Glomerular visceral epithelial cell (primary cell): ENCODE measurements at regions not wholly inside any gene's neighbourhood (a gene's known extent, or its start where the extent isn't known, plus 50 kb on each side); places are given as distances from the start of the nearest gene placed in this dataset.
A peak's percentile ranks its signal among the peaks of the same experiment; 100 is the strongest.

Source experiments
- DNase-seq: peaks from one replicate; pipeline ENCODE4 v3.0.0-alpha.2; 2016; ENCODE audit errors: extremely low spot score

DNA sequence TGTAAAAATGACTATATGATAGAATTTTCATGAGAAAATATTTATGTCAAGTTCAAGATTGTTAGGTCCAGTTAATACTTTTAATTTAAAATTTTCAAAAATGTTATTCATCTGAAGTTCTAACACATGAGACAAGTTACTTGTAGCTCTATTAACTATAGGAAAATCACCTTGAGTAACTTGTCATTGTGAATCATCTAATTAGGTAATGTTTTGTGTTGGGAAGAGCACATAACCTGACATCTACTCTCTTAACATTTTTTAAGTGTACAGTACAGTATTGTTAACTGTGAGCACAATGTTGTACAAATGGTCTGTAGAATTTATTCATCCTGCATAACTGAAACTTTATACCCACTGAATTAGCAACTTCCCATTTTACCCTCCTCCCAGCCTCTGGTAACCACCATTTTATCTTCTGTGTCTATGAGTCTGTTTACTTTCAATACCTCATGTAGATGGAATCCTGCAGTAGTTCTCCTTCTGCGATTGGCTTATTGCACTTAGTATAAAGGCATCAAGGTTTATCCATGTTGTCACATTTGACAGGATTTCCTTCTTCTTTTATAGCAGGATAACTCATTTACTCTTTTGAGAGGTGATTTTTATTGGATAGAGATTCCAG lies 54.6 kb downstream of the ARL4A start:
- no peak for DNase-seq

DNA sequence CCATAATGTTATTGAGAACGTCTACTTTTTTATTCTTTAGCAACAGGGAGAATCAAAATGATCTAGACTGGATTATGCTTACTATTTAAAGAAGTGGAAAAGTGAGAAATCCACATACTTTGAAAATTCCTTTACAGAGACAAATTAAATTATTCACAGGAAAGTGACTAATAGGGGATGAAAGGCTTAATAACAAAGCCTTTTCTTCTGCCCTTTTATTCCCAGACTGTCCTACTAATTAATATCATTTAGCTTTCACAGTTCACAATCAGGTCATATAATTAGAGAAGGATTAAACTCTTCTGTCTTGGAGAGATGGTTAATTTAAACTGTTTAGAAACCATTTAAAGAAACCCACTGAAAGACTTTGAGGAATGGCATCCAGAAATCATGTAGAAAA lies 58.8 kb downstream of the ARL4A start:
- DNase-seq, result no peak

DNA sequence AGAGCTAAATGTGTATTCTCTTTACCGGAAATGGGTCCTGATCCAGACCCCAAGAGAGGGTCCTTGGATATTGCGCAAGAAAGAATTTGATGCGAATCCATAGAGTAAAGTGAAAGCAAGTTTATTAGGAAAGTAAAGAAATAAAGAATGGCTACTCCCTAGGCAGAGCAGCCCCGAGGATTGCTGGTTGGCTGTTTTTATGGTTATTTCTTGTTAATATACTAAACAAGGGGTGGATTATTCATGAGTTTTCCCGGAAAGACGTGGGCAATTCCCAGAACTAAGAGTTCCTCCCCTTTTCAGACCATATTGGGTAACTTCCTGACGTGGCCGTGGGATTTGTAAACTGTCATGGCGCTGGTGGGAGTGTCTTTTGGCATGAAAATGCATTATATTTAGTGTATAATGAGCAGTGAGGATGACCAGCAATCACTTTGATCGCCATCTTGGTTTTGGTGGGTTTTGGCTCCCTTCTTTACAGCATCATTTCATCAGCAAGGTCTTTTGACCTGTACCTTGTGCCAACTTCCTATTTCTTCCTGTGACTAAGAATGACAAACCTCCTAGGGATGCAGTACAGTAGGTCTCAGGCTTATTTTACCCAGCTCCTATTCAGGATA lies 60.4 kb downstream of the ARL4A start:
- DNase-seq, result no peak

DNA sequence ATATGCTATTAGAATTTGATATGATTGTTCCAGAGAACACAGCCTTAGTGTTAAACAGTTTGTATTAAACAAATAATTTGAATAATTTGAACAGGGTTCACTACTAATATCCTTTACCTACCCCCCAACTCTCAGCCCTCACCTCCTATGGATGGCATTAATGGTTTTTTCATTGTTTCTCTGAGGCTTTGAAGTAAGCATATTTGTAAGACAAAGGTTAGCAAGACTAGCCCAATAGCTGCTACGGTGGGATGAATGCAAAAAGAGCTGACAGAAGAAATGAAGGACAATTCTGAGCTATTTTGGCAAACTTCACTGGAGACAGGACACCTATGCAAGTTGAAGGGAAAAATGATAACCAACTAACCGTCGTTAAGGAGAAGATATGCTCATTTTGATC lies 61.6 kb downstream of the ARL4A start:
- no peak for DNase-seq

DNA sequence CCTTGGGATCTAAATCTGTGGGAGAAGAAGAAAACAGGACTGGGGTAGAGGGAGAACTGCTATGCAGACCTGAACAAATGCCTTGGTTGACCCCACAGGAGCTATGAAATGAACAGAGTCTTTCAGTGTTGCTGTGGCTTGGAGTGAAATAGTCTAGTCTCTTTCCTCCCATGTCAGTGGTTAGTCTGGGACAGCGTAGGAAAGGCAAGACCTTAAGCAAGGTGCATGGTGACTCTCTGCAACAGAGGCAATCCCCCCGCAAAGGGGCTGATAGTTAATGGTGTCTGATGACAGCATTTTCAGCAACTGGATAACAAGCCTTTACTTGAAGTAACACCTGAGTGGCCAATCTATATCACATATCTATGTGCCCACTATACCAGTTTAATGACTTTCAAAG lies 62.3 kb downstream of the ARL4A start:
- no peak for DNase-seq

DNA sequence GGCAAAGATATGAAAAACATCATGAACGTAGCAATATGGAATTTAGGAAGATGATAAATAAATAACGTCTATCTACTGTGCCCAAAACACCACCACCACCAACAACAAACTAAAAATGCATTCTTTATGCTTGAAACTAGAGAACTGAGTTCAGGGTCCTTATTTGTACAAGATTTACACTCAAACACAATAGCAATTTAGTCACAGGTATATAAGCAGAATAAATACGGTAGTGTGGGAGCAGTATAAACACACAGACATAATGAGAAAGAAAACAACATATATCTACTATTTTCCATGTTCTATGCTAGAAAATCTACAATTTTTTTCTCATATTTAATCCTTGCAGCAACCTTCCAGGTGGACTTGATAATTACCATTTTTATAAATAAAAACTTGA lies 64.3 kb downstream of the ARL4A start:
- no peak for DNase-seq

DNA sequence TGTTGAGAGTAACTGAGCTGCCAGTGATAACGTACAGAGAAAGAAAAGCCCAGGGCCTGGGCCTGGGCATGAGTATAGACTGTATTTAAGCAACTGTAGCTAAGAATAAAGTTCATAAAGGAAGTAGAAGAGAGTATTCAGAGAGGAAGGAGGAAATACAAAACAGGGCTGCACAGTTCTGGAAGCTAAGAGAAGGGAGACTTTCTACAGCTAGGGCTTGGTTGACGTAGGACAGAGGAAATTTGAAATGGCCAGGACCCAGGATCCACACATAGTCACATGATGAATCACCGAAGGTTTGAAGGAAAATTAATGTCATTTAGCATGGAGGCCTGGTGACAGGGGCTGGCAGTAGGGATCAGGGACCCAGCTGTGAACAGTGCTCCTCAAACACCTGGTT lies 66.7 kb downstream of the ARL4A start:
- DNase-seq, result no peak

DNA sequence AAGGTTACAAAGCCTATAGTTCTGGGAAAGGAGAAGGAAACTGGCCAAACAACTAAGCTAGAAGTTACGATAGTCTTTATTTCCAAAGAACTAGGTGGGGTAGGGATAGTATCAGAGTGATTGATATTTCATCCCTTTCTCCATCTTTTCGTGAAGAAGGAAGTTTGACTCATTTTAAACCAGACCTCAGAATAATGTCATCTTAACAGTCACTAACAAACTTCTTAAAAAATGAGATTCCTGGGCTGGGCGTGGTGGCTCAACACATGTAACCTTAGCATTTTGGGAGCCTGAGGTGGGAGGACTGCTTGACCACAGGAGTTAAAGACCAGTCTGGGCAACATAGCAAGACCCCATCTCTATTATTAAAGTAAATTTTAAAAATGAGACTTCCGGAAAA lies 69.4 kb downstream of the ARL4A start:
- DNase-seq, result no peak

DNA sequence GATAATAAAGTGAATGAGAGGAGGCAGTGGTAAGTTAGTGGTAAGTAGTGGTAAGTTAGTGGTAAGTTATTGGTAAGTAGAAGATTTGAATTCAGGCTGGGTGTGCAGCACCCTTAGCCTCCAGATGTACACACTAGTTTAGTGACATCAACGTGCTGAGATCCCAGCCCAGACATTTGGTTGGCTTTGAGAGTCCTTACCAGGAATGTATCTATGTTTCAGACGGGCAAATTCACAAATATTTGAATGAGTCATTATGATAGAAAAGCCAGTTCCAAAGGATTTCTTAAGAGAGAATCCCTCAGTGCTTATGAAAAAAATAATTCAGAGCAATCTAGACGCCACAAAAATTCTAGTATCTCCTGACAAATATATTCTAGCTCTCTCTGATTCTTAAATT lies 70.0 kb downstream of the ARL4A start:
- peak; percentile 17 for DNase-seq

DNA sequence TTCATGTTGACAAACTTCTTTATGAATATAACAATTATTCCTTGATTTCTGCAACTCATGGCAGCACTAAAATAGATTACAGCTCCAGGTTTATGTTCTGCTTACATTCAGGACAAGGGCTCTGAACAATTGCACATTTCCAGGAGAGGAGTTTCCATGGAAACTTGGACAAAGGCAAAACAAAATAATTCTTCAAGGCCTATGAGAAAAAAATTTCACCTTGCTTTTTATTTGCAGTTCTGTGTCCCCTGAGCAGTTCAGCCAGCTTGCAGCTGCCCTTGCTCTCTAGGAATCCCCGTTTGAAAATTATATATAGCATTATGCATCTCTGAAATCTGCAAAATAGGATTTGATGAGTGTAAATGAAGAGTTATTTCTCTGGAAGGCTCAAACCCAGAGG lies 71.7 kb downstream of the ARL4A start:
- no peak for DNase-seq

DNA sequence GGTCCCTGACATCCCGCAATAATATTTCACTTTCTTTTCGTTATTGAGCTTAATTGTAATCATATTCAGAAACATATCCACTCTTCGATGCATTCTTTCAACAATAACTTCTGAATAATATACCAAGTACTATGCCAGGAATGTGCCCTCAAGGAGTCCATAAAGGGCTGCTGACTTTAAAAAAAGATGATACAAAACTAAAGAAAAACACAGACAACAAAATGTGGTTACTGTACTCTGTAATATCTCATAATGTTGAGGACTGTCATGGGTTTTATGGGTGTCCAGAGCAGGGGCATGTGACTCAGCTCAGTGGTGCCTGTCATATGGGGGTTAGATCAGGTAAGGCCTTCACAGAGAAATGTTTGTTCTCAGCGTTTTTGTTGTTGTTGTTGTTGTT lies 73.7 kb downstream of the ARL4A start:
- no peak for DNase-seq

DNA sequence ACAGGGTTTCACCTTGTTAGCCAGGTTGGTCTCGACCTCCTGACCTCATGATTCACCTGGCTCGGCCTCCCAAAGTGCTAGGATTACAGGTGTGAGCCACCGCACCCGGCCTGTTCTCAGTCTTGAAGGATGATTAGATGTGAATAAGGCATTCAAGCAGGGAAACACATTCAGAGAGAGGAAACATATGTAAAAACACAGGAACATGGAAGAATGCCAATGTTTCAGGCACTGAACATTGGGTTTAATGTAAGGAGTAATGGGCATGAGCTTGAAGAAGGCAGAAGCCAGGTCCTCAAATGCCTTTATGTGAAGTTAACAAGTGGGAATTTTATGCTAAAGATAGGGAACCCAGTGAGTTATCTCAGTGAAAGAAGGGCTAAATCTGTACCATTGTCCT lies 74.3 kb downstream of the ARL4A start:
- DNase-seq, result no peak

DNA sequence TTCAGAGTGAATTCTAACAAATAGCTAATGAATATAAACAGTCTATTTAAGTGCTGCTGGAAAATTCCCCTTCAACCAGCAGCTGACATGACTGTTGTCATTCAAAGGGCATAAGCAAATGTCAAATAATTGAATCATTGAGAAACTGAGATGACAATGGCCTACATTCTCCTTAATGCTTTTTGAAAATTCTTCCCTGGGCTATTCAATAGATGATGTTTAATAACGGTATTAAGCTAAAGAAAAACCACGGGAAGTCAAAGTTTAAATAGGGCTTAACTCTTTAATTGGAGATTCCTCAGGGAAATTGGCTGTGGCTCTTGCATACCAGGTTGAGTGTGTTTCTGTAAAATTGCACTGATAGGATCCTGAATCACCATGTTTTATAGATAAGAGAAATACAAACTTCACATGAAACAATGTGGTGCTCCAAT lies 77.0 kb downstream of the ARL4A start:
- no peak for DNase-seq

DNA sequence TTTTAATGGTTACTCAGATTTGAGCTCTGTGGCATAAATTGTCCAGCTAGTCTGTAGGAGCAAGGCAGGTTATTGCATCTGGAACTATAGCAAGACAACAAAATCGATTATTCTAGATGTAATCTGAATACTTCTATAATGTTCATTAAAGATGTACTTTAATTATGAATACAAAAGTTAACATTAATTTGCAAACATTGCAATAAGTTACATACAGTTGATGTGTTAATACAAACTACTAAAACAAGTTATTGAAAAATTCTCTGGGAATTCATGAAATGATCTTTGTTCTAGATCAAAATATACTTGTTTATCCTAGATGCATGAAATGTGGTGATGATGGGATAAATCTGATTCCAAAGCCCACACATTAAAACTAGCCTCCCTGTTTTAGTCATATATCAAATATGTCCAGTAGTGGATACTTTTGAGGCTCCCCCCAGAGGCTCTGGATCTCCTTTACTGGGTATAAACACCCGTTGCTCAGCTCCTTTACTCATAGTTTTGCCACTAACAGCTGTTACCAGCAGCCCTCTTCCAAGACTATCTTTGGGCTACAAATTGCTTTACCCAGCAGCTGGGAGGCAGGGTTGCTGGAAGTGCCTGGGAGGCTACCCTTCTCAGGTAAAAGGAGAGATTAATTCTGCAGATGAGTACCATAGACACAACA lies 78.1 kb downstream of the ARL4A start:
- DNase-seq, result no peak

DNA sequence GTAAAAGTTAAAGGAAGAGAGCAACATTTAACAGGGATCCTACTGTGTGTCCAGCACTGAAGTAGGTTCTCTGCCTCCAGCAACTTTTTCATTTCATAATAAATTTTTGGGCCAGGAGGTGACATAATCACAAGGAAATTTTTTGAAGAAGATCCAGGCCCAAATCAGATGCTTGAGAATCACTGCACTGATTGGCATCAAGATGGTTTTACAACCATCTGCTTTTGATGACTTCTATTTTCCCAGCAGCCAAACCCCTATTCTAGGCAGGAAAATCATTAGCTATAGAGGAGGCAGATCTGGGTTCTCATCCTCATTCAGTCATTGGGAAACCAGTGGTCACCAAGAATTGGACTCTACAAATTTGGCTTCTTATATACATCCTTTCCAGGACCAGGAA lies 79.0 kb downstream of the ARL4A start:
- DNase-seq, result no peak

DNA sequence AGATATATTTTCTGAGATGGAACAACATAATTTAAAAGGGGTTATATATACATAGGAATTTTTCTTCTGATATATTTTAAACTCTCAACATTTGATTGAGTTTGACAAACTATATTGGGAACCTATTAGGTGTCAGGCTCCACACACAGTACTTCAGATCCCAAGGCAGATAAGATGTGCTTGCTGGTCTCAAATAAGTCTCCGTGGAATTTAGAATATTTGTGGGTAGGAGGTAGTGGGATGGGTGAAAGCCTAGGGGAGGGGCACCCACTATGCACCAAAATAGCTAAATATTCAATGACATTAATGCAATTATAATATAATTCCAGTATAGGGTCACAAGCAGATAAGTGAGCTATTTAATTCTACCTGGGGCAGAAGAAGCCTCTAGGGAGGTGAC lies 81.5 kb downstream of the ARL4A start:
- no peak for DNase-seq

DNA sequence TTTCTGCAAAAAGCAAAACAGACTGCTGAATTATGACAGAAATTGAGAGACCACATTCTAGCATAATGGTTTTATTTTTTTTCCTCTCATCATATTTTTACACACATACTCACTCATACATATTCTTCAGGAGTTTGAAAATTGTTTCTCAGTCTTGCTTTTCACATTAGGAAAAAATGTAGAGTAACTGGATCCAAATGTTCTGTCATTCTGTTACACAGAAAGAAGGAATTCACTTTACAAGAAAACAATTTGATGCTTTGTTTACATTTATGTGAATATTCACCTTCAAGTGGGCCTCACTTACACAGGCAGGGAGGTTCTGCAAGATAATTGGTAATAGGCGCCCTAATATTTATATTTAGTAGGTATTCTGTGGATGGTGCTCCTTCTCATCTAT lies 82.0 kb downstream of the ARL4A start:
- DNase-seq, result no peak

DNA sequence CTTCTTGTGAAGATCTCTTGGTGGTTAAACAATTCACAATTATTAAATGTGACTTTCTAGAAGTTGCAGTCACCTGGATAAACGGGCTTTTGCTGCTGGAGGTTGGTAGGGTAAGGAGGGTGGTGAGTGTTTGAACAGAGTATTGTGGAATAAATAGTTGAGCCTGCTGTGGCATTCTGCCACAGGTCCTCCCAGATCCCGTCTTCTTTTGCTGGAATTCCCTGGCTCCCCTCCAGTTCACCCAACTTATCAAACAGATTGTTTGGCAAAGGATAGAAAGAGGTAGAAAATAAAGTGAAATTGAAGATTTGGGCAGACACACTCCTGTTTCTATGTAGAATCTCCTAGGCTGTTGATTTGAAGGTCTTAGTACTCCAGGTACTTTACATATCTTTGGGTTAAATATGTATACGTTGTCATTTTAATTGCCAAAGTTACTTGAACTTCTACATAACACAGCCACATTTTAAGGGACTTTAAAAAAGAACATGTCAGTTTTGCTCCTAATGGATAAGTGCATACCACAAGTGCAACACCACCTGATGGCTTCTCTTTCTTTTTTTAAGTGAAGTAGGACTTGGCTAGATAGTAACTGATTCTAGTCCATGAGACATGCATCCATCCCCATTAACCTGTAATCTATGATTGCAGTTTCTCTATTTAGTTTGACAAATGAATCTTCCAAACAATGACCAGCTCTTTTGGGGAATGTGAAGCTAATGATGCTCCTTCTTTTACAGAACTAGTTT lies 83.0 kb downstream of the ARL4A start:
- no peak for DNase-seq

DNA sequence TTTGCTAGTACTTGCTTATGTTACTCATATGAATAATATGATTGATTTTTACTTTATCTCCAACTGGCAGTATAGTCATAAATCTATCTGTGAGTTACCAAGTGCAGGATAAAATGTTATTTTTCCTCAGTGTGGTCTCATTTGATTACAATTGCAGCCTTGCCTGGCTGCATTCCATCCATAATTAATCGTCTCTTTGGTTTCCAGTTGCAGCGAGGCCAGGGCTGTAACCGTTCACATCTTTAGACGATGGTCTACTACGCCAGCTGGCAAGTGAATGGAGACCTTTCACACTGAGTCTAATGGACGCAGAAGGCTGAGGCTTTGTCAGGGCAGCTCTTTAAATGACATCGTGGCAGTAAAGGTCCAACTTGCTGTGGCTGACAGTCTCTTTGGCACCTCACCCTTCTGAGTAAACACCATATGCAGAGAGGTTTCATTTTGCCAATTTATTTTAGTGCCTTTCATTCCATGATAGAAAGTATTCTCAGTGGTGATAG lies 84.0 kb downstream of the ARL4A start:
- no peak for DNase-seq

DNA sequence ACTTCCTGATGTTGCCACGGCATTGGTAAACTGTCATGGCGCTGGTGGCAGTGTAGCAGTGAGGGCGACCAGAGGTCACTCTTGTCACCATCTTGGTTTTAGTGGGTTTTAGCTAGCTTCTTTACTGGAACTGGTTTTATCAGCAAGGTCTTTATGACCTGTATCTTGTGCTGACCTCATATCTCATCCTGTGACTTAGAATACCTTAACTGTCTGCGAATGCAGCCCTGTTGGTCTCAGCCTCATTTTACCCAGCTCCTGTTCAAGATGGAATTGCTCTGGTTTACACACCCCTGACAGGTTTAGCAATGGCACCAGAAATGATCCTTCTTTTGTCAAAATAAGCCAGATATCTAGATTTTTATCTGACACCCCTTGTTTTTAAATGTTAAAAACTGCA lies 85.3 kb downstream of the ARL4A start:
- no peak for DNase-seq

DNA sequence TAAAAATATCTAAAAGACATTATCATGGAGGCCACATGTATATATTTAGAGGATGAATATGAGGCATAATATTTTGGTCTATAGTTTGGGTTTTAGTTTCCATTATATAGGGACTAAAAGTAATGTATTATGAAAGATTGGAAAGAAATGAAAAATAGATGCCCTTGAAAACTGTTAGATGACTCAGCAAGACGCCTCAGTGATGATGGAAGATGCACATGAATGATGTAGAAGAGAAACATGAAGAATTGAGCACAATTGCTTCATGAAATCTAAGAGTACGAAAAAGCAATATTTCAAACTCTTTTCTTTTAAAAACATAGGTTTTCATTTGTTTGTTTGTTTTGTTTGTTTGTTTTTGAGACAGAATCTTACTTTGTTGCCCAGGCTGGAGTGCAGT lies 89.8 kb downstream of the ARL4A start:
- DNase-seq, result no peak

DNA sequence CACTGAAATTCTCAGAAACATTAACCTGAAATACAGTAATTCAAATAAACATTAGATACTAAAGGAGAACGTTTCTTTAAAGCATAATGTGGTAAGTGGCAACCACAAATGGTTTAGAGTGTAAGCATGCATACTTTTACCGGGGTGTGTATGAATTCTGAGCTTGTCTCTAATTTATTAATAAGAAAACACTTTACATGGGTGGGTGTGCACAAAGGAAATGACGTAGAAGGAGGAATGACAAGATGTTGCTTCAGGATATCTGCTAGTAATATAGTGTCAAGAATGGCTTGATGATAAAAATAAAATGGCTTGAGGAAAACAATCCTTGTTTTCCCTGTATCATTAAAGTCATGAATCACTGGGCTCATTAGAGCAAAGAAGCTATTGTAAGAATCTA lies 92.5 kb downstream of the ARL4A start:
- no peak for DNase-seq
